ENCODE measurements at regions not wholly inside any gene's neighbourhood (a gene's known extent, or its start where the extent isn't known, plus 50 kb on each side); places are given as distances from the start of the nearest gene placed in this dataset.

DNA sequence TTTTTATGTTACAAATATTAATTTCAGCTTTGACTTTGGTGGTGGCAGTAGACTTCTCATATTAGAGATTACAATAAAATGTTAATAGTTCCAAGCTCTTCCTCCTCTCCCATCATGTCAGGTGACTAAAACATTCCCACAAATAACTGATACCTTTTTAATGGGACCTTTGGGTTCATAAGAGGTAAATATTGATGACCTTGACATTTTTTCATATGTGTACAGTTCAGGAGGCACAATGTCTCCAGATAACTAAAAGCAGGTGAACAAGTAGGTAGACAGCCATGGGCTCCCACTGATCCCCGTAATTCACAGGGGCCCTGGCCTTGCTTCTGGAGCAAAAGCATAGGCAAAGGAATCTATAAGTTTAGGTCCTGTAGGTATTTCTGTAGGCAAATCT, 317.7 kb downstream of the SOX4 start:
- TF ChIP-seq CTCF (IDR thresholded peaks at IDR 0.05; ENCODE audit: extremely low read depth in 1 of 2, insufficient read depth in 1 of 2, low read depth in 1 of 2, low read length in 2 of 2) (no peak), EZH2 (IDR thresholded peaks at IDR 0.05; ENCODE audit: borderline replicate concordance, low read depth, low read length, severe bottlenecking) (no peak), MYC (IDR thresholded peaks at IDR 0.05; ENCODE audit: low read depth, low read length) (no peak), POLR2A (IDR thresholded peaks at IDR 0.05; ENCODE audit: low read depth, low read length) (no peak), FOS (IDR thresholded peaks at IDR 0.05; ENCODE audit: borderline replicate concordance, insufficient read depth, low read length) (no peak), MAX (IDR thresholded peaks at IDR 0.05; ENCODE audit: insufficient read depth, insufficient read length) (no peak)

Data from endothelial cell of umbilical vein (primary cell).